ENCODE measurements at regions not wholly inside any gene's neighbourhood (a gene's known extent, or its start where the extent isn't known, plus 50 kb on each side); places are given as distances from the start of the nearest gene placed in this dataset.

- ATAC-seq (ENCODE audit: low FRiP score) = no peak
- no peak for DNase-seq (ENCODE audit: low spot score)
- TF ChIP-seq CTCF (IDR thresholded peaks at IDR 0.05) = no peak
These were observed 590.0 kb downstream of the BCOR start for GRCh38 chrX:39507617-39508299.

- TF ChIP-seq CTCF (IDR thresholded peaks at IDR 0.05) = no peak
- DNase-seq (ENCODE audit: low spot score) (no peak), ATAC-seq (ENCODE audit: low FRiP score) (no peak)
These were observed 589.5 kb downstream of the BCOR start for GRCh38 chrX:39508300-39508692.

GRCh38 chrX:39509157-39509556, 588.6 kb downstream of the BCOR start:
- no peak for DNase-seq (ENCODE audit: low spot score)
- TF ChIP-seq CTCF (IDR thresholded peaks at IDR 0.05) = no peak
- ATAC-seq (ENCODE audit: low FRiP score) = no peak

GRCh38 chrX:39513836-39514235, 583.9 kb downstream of the BCOR start:
- DNase-seq (ENCODE audit: low spot score) (no peak), ATAC-seq (ENCODE audit: low FRiP score) (peak; percentile 53)
- no peak for TF ChIP-seq CTCF (IDR thresholded peaks at IDR 0.05)

GRCh38 chrX:39514801-39515200, 583.0 kb downstream of the BCOR start:
- TF ChIP-seq CTCF (IDR thresholded peaks at IDR 0.05) = no peak
- ATAC-seq (ENCODE audit: low FRiP score) = no peak
- DNase-seq (ENCODE audit: low spot score) = no peak

GRCh38 chrX:39516427-39516841, 581.3 kb downstream of the BCOR start:
- TF ChIP-seq CTCF (IDR thresholded peaks at IDR 0.05) = no peak
- no peak for DNase-seq (ENCODE audit: low spot score)
- ATAC-seq (ENCODE audit: low FRiP score) = no peak

- no peak for ATAC-seq (ENCODE audit: low FRiP score)
- TF ChIP-seq CTCF (IDR thresholded peaks at IDR 0.05) = no peak
- no peak for DNase-seq (ENCODE audit: low spot score)
These were observed 579.2 kb downstream of the BCOR start for GRCh38 chrX:39518476-39519029.
